ENCODE measurements at regions not wholly inside any gene's neighbourhood (a gene's known extent, or its start where the extent isn't known, plus 50 kb on each side); places are given as distances from the start of the nearest gene placed in this dataset.

DNA sequence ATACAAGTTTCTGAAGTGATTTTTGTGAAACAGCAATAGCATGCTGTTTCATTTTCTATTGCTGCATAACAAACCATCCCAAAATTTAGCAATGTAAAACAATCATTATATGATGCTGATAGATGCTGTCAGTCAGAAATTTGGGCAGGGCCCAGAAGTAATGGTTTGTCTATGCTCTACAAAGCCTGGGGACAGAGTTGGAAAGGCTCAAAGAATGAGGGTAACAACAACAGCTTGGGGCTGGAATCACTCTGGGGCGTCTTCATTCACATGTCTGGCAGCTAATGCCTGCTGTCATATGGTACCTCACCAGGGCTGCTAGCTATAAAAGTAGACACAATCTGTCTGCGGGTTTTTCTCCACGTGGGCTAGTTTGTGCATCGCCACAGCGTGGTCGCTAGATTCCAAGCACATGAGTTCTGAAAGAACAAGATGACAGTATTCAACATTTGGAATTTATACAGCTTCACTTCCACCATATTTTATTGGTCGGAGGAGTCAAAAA, 176.5 kb downstream of the BMP4 start:
- TF ChIP-seq, protein P1, sequence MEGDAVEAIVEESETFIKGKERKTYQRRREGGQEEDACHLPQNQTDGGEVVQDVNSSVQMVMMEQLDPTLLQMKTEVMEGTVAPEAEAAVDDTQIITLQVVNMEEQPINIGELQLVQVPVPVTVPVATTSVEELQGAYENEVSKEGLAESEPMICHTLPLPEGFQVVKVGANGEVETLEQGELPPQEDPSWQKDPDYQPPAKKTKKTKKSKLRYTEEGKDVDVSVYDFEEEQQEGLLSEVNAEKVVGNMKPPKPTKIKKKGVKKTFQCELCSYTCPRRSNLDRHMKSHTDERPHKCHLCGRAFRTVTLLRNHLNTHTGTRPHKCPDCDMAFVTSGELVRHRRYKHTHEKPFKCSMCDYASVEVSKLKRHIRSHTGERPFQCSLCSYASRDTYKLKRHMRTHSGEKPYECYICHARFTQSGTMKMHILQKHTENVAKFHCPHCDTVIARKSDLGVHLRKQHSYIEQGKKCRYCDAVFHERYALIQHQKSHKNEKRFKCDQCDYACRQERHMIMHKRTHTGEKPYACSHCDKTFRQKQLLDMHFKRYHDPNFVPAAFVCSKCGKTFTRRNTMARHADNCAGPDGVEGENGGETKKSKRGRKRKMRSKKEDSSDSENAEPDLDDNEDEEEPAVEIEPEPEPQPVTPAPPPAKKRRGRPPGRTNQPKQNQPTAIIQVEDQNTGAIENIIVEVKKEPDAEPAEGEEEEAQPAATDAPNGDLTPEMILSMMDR (conservative IDR thresholded peaks at IDR 0.05; ENCODE audit: low read depth in 2 of 2): no peak
- TF ChIP-seq, protein P2, sequence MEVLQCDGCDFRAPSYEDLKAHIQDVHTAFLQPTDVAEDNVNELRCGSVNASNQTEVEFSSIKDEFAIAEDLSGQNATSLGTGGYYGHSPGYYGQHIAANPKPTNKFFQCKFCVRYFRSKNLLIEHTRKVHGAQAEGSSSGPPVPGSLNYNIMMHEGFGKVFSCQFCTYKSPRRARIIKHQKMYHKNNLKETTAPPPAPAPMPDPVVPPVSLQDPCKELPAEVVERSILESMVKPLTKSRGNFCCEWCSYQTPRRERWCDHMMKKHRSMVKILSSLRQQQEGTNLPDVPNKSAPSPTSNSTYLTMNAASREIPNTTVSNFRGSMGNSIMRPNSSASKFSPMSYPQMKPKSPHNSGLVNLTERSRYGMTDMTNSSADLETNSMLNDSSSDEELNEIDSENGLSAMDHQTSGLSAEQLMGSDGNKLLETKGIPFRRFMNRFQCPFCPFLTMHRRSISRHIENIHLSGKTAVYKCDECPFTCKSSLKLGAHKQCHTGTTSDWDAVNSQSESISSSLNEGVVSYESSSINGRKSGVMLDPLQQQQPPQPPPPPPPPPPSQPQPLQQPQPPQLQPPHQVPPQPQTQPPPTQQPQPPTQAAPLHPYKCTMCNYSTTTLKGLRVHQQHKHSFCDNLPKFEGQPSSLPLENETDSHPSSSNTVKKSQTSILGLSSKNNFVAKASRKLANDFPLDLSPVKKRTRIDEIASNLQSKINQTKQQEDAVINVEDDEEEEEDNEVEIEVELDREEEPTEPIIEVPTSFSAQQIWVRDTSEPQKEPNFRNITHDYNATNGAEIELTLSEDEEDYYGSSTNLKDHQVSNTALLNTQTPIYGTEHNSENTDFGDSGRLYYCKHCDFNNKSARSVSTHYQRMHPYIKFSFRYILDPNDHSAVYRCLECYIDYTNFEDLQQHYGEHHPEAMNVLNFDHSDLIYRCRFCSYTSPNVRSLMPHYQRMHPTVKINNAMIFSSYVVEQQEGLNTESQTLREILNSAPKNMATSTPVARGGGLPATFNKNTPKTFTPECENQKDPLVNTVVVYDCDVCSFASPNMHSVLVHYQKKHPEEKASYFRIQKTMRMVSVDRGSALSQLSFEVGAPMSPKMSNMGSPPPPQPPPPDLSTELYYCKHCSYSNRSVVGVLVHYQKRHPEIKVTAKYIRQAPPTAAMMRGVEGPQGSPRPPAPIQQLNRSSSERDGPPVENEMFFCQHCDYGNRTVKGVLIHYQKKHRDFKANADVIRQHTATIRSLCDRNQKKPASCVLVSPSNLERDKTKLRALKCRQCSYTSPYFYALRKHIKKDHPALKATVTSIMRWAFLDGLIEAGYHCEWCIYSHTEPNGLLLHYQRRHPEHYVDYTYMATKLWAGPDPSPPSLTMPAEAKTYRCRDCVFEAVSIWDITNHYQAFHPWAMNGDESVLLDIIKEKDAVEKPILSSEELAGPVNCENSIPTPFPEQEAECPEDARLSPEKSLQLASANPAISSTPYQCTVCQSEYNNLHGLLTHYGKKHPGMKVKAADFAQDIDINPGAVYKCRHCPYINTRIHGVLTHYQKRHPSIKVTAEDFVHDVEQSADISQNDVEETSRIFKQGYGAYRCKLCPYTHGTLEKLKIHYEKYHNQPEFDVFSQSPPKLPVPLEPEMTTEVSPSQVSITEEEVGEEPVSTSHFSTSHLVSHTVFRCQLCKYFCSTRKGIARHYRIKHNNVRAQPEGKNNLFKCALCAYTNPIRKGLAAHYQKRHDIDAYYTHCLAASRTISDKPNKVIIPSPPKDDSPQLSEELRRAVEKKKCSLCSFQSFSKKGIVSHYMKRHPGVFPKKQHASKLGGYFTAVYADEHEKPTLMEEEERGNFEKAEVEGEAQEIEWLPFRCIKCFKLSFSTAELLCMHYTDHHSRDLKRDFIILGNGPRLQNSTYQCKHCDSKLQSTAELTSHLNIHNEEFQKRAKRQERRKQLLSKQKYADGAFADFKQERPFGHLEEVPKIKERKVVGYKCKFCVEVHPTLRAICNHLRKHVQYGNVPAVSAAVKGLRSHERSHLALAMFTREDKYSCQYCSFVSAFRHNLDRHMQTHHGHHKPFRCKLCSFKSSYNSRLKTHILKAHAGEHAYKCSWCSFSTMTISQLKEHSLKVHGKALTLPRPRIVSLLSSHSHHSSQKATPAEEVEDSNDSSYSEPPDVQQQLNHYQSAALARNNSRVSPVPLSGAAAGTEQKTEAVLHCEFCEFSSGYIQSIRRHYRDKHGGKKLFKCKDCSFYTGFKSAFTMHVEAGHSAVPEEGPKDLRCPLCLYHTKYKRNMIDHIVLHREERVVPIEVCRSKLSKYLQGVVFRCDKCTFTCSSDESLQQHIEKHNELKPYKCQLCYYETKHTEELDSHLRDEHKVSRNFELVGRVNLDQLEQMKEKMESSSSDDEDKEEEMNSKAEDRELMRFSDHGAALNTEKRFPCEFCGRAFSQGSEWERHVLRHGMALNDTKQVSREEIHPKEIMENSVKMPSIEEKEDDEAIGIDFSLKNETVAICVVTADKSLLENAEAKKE (CRISPR knock-in tag; IDR thresholded peaks at IDR 0.05): no peak
- TF ChIP-seq JUNB (IDR thresholded peaks at IDR 0.05; ENCODE audit: unreplicated experiment): no peak
- no peak for TF ChIP-seq EZH2phosphoT487 (IDR thresholded peaks at IDR 0.05; ENCODE audit: unreplicated experiment)
- TF ChIP-seq ZNF114 (CRISPR knock-in tag; IDR thresholded peaks at IDR 0.05): no peak
- no peak for TF ChIP-seq EZH2 (IDR thresholded peaks at IDR 0.05; ENCODE audit: low read depth, unreplicated experiment)
- TF ChIP-seq POLR2AphosphoS5 (IDR thresholded peaks at IDR 0.05; ENCODE audit: low read depth): no peak
- TF ChIP-seq, protein P3, sequence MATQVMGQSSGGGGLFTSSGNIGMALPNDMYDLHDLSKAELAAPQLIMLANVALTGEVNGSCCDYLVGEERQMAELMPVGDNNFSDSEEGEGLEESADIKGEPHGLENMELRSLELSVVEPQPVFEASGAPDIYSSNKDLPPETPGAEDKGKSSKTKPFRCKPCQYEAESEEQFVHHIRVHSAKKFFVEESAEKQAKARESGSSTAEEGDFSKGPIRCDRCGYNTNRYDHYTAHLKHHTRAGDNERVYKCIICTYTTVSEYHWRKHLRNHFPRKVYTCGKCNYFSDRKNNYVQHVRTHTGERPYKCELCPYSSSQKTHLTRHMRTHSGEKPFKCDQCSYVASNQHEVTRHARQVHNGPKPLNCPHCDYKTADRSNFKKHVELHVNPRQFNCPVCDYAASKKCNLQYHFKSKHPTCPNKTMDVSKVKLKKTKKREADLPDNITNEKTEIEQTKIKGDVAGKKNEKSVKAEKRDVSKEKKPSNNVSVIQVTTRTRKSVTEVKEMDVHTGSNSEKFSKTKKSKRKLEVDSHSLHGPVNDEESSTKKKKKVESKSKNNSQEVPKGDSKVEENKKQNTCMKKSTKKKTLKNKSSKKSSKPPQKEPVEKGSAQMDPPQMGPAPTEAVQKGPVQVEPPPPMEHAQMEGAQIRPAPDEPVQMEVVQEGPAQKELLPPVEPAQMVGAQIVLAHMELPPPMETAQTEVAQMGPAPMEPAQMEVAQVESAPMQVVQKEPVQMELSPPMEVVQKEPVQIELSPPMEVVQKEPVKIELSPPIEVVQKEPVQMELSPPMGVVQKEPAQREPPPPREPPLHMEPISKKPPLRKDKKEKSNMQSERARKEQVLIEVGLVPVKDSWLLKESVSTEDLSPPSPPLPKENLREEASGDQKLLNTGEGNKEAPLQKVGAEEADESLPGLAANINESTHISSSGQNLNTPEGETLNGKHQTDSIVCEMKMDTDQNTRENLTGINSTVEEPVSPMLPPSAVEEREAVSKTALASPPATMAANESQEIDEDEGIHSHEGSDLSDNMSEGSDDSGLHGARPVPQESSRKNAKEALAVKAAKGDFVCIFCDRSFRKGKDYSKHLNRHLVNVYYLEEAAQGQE (IDR thresholded peaks at IDR 0.05; ENCODE audit: unreplicated experiment): no peak
- TF ChIP-seq CREB1 (CRISPR knock-in tag; IDR thresholded peaks at IDR 0.05; ENCODE audit: low read depth): no peak
- TF ChIP-seq STAT1 (IDR thresholded peaks at IDR 0.05; ENCODE audit: unreplicated experiment): no peak
- no peak for TF ChIP-seq ZNF331 (CRISPR knock-in tag; IDR thresholded peaks at IDR 0.05; ENCODE audit: low read depth)
- TF ChIP-seq, protein P4, sequence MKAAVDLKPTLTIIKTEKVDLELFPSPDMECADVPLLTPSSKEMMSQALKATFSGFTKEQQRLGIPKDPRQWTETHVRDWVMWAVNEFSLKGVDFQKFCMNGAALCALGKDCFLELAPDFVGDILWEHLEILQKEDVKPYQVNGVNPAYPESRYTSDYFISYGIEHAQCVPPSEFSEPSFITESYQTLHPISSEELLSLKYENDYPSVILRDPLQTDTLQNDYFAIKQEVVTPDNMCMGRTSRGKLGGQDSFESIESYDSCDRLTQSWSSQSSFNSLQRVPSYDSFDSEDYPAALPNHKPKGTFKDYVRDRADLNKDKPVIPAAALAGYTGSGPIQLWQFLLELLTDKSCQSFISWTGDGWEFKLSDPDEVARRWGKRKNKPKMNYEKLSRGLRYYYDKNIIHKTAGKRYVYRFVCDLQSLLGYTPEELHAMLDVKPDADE (IDR thresholded peaks at IDR 0.05): no peak

Measured in GM23338 (cell line).